Fibroblast of lung (primary cell): ENCODE measurements at regions not wholly inside any gene's neighbourhood (a gene's known extent, or its start where the extent isn't known, plus 50 kb on each side); places are given as distances from the start of the nearest gene placed in this dataset.

Source experiments
- DNase-seq, 2 donors: peaks; one replicate each; pipeline versions ENCODE4 v3.0.0 to v3.0.0-alpha.2; 2010; ENCODE audit warnings: low read depth in 2 of 2
- H2AFZ ChIP-seq: 2 replicates; pipeline ENCODE4 v1.5.1; 2012; ENCODE audit warnings: low read length, control low read depth, inconsistent platforms
- H3K27ac ChIP-seq: 2 replicates; pipeline ENCODE4 v1.5.1; 2011; ENCODE audit warnings: low read length, control low read depth; ENCODE audit not compliant: insufficient read depth
- H3K27me3 ChIP-seq: 2 replicates; pipeline ENCODE4 v1.5.1; 2011; ENCODE audit warnings: mild to moderate bottlenecking, low read length; ENCODE audit not compliant: control insufficient read depth, insufficient read depth
- H3K36me3 ChIP-seq: 2 replicates; pipeline ENCODE4 v1.5.1; 2011; ENCODE audit warnings: low read length; ENCODE audit not compliant: control insufficient read depth, insufficient read depth
- H3K4me1 ChIP-seq: 2 replicates; pipeline ENCODE4 v1.5.1; 2011; ENCODE audit warnings: low read length; ENCODE audit not compliant: control insufficient read depth, insufficient read depth; ENCODE audit errors: extremely low read depth
- H3K4me2 ChIP-seq: 2 replicates; pipeline ENCODE4 v1.5.1; 2011; ENCODE audit warnings: low read length, control low read depth; ENCODE audit not compliant: insufficient read depth; ENCODE audit errors: extremely low read depth
- H3K4me3 ChIP-seq, 4 experiments: fragments of 200-600 bp in 1 of 4; sonication (generic) in 1 of 4; replicated peaks in 1 of 4; 2 replicates each; pipeline ENCODE4 v1.5.1; 2011 to 2016; ENCODE audit warnings: low read length in 4 of 4, low read depth in 3 of 4, mild to moderate bottlenecking in 3 of 4, control low read depth in 2 of 4, inconsistent platforms in 1 of 4, mixed read lengths in 1 of 4; ENCODE audit not compliant: insufficient read depth in 1 of 4; ENCODE audit errors: control extremely low read depth in 1 of 4
- H3K79me2 ChIP-seq: 2 replicates; pipeline ENCODE4 v1.5.1; 2012; ENCODE audit warnings: mild to moderate bottlenecking, low read length, inconsistent platforms; ENCODE audit not compliant: control insufficient read depth, insufficient read depth
- H3K9ac ChIP-seq: 2 replicates; pipeline ENCODE4 v1.5.1; 2011; ENCODE audit warnings: mild to moderate bottlenecking, low read length, control low read depth; ENCODE audit not compliant: insufficient read depth
- H3K9me3 ChIP-seq: 2 replicates; pipeline ENCODE4 v1.5.1; 2012; ENCODE audit warnings: low read depth, low read length; ENCODE audit not compliant: control insufficient read depth, insufficient read depth
- H4K20me1 ChIP-seq: 2 replicates; pipeline ENCODE4 v1.5.1; 2011; ENCODE audit warnings: low read length; ENCODE audit not compliant: control insufficient read depth, insufficient read depth; ENCODE audit errors: extremely low read depth
- EZH2 ChIP-seq: IDR thresholded peaks from 2 replicates; pipeline ENCODE4 v1.5.1; 2012; ENCODE audit warnings: low read length, control low read depth, mild to moderate bottlenecking; ENCODE audit errors: missing control alignments
- TF ChIP-seq, protein P1 (sequence below), 2 donors: IDR thresholded peaks in 1 of 2; conservative IDR thresholded peaks in 1 of 2; 1 replicate in 1 of 2; 2 replicates in 1 of 2; pipeline ENCODE4 v1.5.1; 2011 to 2012; ENCODE audit warnings: low read length in 2 of 2, control low read depth in 1 of 2, inconsistent platforms in 1 of 2, low read depth in 1 of 2, mild to moderate bottlenecking in 1 of 2

DNA sequence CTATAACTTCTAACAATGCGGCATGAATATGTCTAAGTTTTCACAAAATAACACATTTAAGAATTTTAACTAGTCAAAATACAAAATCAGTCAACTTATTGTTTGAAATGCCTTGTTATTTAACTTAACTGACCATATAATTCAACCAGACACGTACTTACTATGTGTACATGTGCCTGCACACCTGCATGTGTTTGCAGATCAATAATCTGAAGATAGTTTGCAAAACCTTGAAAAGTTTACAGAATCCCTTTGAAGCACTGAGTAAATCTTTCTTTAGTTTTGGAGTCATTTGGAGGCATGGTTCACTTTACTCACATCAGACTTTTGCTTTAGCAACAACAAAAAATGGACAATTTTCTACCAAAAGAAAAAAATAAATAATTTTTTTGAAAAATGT is 363.8 kb downstream of the PMP22 start:
- Histone ChIP-seq H3K27ac (no peak overlapping the region), H3K79me2 (no peaks in the 10 kb centered on the region), H4K20me1 (no peaks in the 10 kb centered on the region), H3K36me3 (no peaks in the 10 kb centered on the region), H3K4me2 (no peak overlapping the region), H2AFZ (no peak overlapping the region), H3K4me3 (no peak overlapping the region), H3K9me3 (no peaks in the 10 kb centered on the region), H3K9ac (no peak overlapping the region), H3K27me3 (no peaks in the 10 kb centered on the region), H3K4me1 (no peaks in the 10 kb centered on the region)
- TF ChIP-seq EZH2: no peak
- TF ChIP-seq, protein P1, sequence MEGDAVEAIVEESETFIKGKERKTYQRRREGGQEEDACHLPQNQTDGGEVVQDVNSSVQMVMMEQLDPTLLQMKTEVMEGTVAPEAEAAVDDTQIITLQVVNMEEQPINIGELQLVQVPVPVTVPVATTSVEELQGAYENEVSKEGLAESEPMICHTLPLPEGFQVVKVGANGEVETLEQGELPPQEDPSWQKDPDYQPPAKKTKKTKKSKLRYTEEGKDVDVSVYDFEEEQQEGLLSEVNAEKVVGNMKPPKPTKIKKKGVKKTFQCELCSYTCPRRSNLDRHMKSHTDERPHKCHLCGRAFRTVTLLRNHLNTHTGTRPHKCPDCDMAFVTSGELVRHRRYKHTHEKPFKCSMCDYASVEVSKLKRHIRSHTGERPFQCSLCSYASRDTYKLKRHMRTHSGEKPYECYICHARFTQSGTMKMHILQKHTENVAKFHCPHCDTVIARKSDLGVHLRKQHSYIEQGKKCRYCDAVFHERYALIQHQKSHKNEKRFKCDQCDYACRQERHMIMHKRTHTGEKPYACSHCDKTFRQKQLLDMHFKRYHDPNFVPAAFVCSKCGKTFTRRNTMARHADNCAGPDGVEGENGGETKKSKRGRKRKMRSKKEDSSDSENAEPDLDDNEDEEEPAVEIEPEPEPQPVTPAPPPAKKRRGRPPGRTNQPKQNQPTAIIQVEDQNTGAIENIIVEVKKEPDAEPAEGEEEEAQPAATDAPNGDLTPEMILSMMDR (conservative IDR thresholded peaks at IDR 0.05 in 1 of 2, IDR thresholded peaks at IDR 0.05 in 1 of 2; ENCODE audit: low read depth in 1 of 2, low read length in 2 of 2): no peak
- no peak for DNase-seq

DNA sequence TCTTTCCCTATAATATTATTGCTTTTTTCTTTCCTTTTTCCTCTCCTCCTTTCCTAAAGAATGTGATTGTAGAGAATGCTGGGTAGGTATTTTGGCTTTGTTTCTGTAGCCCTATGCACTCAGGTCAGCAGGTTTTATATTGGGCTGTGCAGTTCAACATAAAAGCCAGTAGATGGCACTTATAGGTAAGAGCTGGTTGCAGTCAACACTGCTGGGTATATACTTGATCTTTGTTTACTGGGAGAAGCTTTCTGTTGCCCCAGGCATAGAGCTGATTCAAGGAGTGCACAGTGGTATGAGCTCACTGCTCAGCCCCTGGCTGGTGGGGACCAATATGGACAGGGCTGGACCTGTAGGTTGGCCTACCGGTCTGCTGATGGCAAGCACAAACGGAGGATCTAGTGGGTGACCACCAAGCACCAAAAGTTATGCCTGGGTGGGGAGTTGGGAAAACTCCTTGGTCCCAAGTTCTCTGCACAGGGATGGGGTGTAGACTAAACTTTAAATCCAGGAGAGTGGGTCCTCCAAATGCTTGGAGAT is 378.9 kb downstream of the PMP22 start:
- Histone ChIP-seq H3K27me3 (no peaks in the 10 kb centered on the region), H3K4me3 (no peak overlapping the region), H3K9me3 (no peaks in the 10 kb centered on the region), H3K27ac (no peak overlapping the region), H3K79me2 (no peaks in the 10 kb centered on the region), H4K20me1 (no peaks in the 10 kb centered on the region), H3K4me1 (no peaks in the 10 kb centered on the region), H3K4me2 (no peak overlapping the region), H3K9ac (no peak overlapping the region), H3K36me3 (no peaks in the 10 kb centered on the region), H2AFZ (no peak overlapping the region)
- peak in 1 of 2 donors; percentile 14 for DNase-seq
- no peak for TF ChIP-seq EZH2
- TF ChIP-seq, protein P1 (conservative IDR thresholded peaks at IDR 0.05 in 1 of 2, IDR thresholded peaks at IDR 0.05 in 1 of 2; ENCODE audit: low read depth in 1 of 2, low read length in 2 of 2): peak; percentile 24 to 32

DNA sequence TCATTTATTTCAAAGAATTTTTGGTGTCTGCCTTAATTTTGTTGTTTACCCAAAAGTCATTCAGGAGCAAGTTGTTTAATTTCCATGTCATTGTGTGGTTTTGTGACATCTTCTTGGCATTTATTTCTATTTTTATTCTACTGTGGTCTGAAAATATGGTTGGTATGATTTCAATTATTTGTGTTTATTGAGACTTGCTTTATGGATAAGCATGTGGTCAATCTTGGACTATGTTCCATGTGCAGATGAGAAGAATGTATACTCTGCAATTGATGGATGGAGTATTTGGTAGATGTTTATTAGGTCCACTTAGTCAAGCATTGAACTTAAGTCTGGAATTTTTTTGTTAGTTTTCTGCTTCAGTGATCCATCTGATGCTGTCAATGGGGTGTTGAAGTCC is 383.0 kb downstream of the PMP22 start:
- H3K27me3 ChIP-seq: no peaks in the 10 kb centered on the region
- no peaks in the 10 kb centered on the region for H3K4me1 ChIP-seq
- no peaks in the 10 kb centered on the region for H3K36me3 ChIP-seq
- no peak overlapping the region for H3K27ac ChIP-seq
- H3K9ac ChIP-seq: no peak overlapping the region
- TF ChIP-seq EZH2: no peak
- TF ChIP-seq, protein P1 (conservative IDR thresholded peaks at IDR 0.05 in 1 of 2, IDR thresholded peaks at IDR 0.05 in 1 of 2; ENCODE audit: low read depth in 1 of 2, low read length in 2 of 2): no peak
- H3K79me2 ChIP-seq: no peaks in the 10 kb centered on the region
- no peak overlapping the region for H2AFZ ChIP-seq
- no peaks in the 10 kb centered on the region for H4K20me1 ChIP-seq
- no peaks in the 10 kb centered on the region for H3K9me3 ChIP-seq
- DNase-seq: peak in 1 of 2 donors; percentile 58
- H3K4me2 ChIP-seq: no peak overlapping the region
- no peak overlapping the region for H3K4me3 ChIP-seq
